ENCODE measurements at regions not wholly inside any gene's neighbourhood (a gene's known extent, or its start where the extent isn't known, plus 50 kb on each side); places are given as distances from the start of the nearest gene placed in this dataset.

DNA sequence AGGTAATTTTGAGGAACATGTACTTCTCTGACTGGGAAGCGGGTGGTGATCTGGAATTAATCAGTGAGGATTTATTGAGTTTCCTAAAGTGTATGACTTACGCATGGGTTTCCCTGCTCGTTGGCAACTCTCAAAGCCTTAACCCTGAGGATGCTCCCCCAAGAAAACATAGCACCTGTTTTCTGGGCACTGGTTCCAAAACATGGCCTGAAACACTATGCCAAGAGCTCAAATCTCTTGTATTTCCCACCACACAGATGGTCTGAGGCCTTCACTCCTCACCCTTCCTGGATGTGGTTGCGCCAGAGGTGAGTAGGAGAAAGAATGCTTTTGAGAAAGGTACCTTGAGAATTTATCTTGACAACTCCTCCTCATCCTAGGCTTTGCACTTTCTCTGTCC is 250.4 kb downstream of the FZD1 start:
- TF ChIP-seq, protein P1, sequence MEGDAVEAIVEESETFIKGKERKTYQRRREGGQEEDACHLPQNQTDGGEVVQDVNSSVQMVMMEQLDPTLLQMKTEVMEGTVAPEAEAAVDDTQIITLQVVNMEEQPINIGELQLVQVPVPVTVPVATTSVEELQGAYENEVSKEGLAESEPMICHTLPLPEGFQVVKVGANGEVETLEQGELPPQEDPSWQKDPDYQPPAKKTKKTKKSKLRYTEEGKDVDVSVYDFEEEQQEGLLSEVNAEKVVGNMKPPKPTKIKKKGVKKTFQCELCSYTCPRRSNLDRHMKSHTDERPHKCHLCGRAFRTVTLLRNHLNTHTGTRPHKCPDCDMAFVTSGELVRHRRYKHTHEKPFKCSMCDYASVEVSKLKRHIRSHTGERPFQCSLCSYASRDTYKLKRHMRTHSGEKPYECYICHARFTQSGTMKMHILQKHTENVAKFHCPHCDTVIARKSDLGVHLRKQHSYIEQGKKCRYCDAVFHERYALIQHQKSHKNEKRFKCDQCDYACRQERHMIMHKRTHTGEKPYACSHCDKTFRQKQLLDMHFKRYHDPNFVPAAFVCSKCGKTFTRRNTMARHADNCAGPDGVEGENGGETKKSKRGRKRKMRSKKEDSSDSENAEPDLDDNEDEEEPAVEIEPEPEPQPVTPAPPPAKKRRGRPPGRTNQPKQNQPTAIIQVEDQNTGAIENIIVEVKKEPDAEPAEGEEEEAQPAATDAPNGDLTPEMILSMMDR (IDR thresholded peaks at IDR 0.05) = no peak
- TF ChIP-seq POLR2A (IDR thresholded peaks at IDR 0.05) = no peak
